ENCODE measurements at regions not wholly inside any gene's neighbourhood (a gene's known extent, or its start where the extent isn't known, plus 50 kb on each side); places are given as distances from the start of the nearest gene placed in this dataset.

GRCh38 chr13:74705438-74705837 lies 571.2 kb upstream of the KLF12 start:
- Histone ChIP-seq H3K36me3 (no peaks in the 10 kb centered on the region), H3K9me3 (no peaks in the 10 kb centered on the region), H3K4me1 (ENCODE audit: control insufficient read depth in 1 of 2, insufficient read depth in 1 of 2, low read depth in 1 of 2, low read length in 1 of 2) (no peaks in the 10 kb centered on the region), H3K27me3 (no peaks in the 10 kb centered on the region), H3K4me3 (ENCODE audit: low read depth in 1 of 2, low read length in 1 of 2) (no peak overlapping the region), H3K27ac (no peak overlapping the region)
- TF ChIP-seq CTCF (IDR thresholded peaks at IDR 0.05): no peak

- no peaks in the 10 kb centered on the region for H3K36me3 ChIP-seq
- H3K4me1 ChIP-seq (ENCODE audit: control insufficient read depth in 1 of 2, insufficient read depth in 1 of 2, low read depth in 1 of 2, low read length in 1 of 2): no peaks in the 10 kb centered on the region
- TF ChIP-seq CTCF (IDR thresholded peaks at IDR 0.05): no peak
- H3K27me3 ChIP-seq: no peaks in the 10 kb centered on the region
- H3K9me3 ChIP-seq: no peaks in the 10 kb centered on the region
- no peak overlapping the region for H3K4me3 ChIP-seq (ENCODE audit: low read depth in 1 of 2, low read length in 1 of 2)
- no peak overlapping the region for H3K27ac ChIP-seq
Observed at GRCh38 chr13:74703855-74704387, 569.7 kb upstream of the KLF12 start.

- Histone ChIP-seq H3K27me3 (no peaks in the 10 kb centered on the region), H3K36me3 (no peaks in the 10 kb centered on the region), H3K4me3 (ENCODE audit: low read depth in 1 of 2, low read length in 1 of 2) (no peak overlapping the region), H3K4me1 (ENCODE audit: control insufficient read depth in 1 of 2, insufficient read depth in 1 of 2, low read depth in 1 of 2, low read length in 1 of 2) (no peaks in the 10 kb centered on the region), H3K9me3 (no peaks in the 10 kb centered on the region), H3K27ac (no peak overlapping the region)
- no peak for TF ChIP-seq CTCF (IDR thresholded peaks at IDR 0.05)
Observed at GRCh38 chr13:74696148-74696922, 562.1 kb upstream of the KLF12 start.

- no peak overlapping the region for H3K27ac ChIP-seq
- H3K36me3 ChIP-seq: no peaks in the 10 kb centered on the region
- no peaks in the 10 kb centered on the region for H3K9me3 ChIP-seq
Observed at GRCh38 chr13:74695021-74695800, 561.0 kb upstream of the KLF12 start.

More at GRCh38 chr13:74695021-74695800, 561.0 kb upstream of the KLF12 start:
- Histone ChIP-seq H3K4me1 (ENCODE audit: control insufficient read depth in 1 of 2, insufficient read depth in 1 of 2, low read depth in 1 of 2, low read length in 1 of 2) (no peaks in the 10 kb centered on the region), H3K4me3 (ENCODE audit: low read depth in 1 of 2, low read length in 1 of 2) (no peak overlapping the region), H3K27me3 (no peaks in the 10 kb centered on the region)
- no peak for TF ChIP-seq CTCF (IDR thresholded peaks at IDR 0.05)
